Naive B cell (primary cell): ENCODE measurements at regions not wholly inside any gene's neighbourhood (a gene's known extent, or its start where the extent isn't known, plus 50 kb on each side); places are given as distances from the start of the nearest gene placed in this dataset.

Experiments
- ATAC-seq, 2 donors: fragments of 150-1000 bp; cut with Tn5 transposase; 2 replicates each; pipeline ENCODE4 v1.10.0; 2021; ENCODE audit warnings: low read depth in 2 of 2, mild to moderate bottlenecking in 2 of 2, moderate library complexity in 2 of 2
- DNase-seq: peaks from one replicate; pipeline ENCODE4 v3.0.0; 2022
- H3K27ac Mint-ChIP-seq, 6 donors: one replicate each; pipeline ENCODE4 v1.8.0; 2020 to 2022; ENCODE audit warnings: mild to moderate bottlenecking in 6 of 6, mixed read lengths in 6 of 6, moderate library complexity in 5 of 6, inconsistent platforms in 2 of 6
- H3K27me3 Mint-ChIP-seq, 3 donors: one replicate each; pipeline ENCODE4 v1.8.0; 2021 to 2022; ENCODE audit warnings: mixed read lengths in 3 of 3, mild to moderate bottlenecking in 1 of 3
- H3K36me3 Mint-ChIP-seq, 2 donors: one replicate each; pipeline ENCODE4 v1.8.0; 2020 to 2022; ENCODE audit warnings: mixed read lengths in 2 of 2, inconsistent platforms in 1 of 2, mild to moderate bottlenecking in 1 of 2
- H3K4me1 Mint-ChIP-seq, 3 donors: one replicate each; pipeline ENCODE4 v1.8.0; 2020 to 2022; ENCODE audit warnings: mixed read lengths in 3 of 3, inconsistent platforms in 1 of 3, mild to moderate bottlenecking in 1 of 3, moderate library complexity in 1 of 3
- H3K4me3 Mint-ChIP-seq, 8 donors: one replicate each; pipeline ENCODE4 v1.8.0; 2020 to 2022; ENCODE audit warnings: mild to moderate bottlenecking in 8 of 8, mixed read lengths in 8 of 8, moderate library complexity in 8 of 8, inconsistent platforms in 2 of 8
- H3K9me3 Mint-ChIP-seq, 7 donors: one replicate each; pipeline ENCODE4 v1.8.0; 2020 to 2022; ENCODE audit warnings: mixed read lengths in 7 of 7, mild to moderate bottlenecking in 5 of 7, inconsistent platforms in 2 of 7, moderate library complexity in 1 of 7

GRCh38 chr6:148109732-148110131, 232.9 kb upstream of the SASH1 start:
- no peak for DNase-seq
- Mint-ChIP-seq H3K27me3 (peaks cover 4 to 14% (median 8%) of the 10 kb centered on the region in 3 donors), H3K36me3 (no peaks in the 10 kb centered on the region), H3K9me3 (peaks cover 0 to 8% (median 3%) of the 10 kb centered on the region in 7 donors), H3K27ac (no peak overlapping the region), H3K4me1 (no peaks in the 10 kb centered on the region), H3K4me3 (no peak overlapping the region)
- no peak for ATAC-seq

DNA sequence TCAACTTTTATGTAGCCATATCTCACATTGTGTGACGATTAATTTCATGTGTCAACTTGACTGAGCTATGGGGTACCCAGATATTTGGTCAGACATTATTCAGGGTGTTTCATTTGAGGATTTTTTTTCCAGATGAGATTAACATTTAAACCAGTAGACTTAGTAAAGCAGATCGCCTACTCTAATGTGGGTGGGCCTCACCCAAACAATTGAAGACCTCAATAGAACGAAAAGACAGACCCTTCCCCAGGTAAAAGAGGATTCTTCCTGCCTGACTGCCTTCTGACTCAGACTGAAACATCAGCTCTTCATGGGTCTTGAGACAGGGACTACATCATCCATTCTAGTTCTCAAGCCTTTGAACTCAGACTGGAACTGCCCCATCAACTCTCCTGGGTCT, 231.7 kb upstream of the SASH1 start:
- Mint-ChIP-seq H3K4me3 (no peak overlapping the region), H3K36me3 (no peaks in the 10 kb centered on the region), H3K4me1 (no peaks in the 10 kb centered on the region), H3K9me3 (peaks cover 0 to 8% (median 3%) of the 10 kb centered on the region in 7 donors), H3K27me3 (peaks cover 4 to 14% (median 8%) of the 10 kb centered on the region in 3 donors), H3K27ac (no peak overlapping the region)
- DNase-seq (no peak), ATAC-seq (no peak)

DNA sequence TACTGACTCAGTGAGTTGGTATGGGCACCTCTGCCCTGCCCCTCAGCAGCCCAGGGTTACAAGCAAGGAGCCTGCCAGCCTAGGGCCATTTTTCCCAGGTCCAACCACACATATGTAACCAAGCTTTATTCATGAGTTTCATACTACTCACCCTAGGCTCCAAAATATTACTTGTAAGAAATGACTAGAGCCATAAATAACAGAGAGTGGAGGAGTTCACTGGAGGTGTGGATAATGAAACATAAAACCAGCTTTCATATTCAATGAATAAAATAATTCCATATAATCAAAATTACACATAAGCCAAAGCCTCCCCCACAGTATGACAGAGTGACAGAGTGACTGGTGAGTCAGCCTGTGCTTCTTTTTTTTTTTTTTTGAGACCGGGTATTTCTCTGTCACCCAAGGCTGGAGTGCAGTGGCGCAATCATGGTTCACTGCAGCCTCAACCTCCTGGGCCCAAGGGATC, 229.8 kb upstream of the SASH1 start:
- H3K4me1 Mint-ChIP-seq: no peaks in the 10 kb centered on the region
- peaks cover under 1 to 9% (median 8%) of the 10 kb centered on the region in 3 donors for H3K27me3 Mint-ChIP-seq
- H3K9me3 Mint-ChIP-seq: peaks cover 0 to 8% (median 5%) of the 10 kb centered on the region in 7 donors
- ATAC-seq: no peak
- H3K4me3 Mint-ChIP-seq: no peak overlapping the region
- H3K27ac Mint-ChIP-seq: no peak overlapping the region
- H3K36me3 Mint-ChIP-seq: no peaks in the 10 kb centered on the region
- DNase-seq: no peak

DNA sequence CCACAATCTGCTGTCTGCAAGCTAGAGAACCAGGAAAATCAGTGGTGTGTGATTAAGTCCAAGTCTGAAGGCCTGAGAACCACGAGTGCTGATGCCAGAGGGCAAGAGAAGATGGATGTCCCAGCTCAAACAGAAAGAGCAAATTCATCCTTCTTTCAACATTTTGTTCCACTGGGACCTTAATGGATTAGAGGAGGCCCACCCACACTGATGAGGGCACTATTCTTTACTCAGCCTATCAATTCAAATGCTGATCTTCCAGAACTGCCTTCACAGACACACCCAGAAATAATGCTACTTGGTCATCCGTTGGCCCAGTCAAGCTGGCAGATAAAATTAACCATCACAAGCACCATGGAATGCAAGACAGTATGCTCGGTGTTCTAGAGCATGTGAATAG, 226.6 kb upstream of the SASH1 start:
- Mint-ChIP-seq H3K9me3 (peaks cover 0 to 4% (median 0%) of the 10 kb centered on the region in 7 donors), H3K4me1 (no peaks in the 10 kb centered on the region), H3K36me3 (no peaks in the 10 kb centered on the region), H3K27me3 (peaks cover 0 to 4% (median 0%) of the 10 kb centered on the region in 3 donors), H3K4me3 (no peak overlapping the region), H3K27ac (no peak overlapping the region)
- ATAC-seq (no peak), DNase-seq (no peak)

DNA sequence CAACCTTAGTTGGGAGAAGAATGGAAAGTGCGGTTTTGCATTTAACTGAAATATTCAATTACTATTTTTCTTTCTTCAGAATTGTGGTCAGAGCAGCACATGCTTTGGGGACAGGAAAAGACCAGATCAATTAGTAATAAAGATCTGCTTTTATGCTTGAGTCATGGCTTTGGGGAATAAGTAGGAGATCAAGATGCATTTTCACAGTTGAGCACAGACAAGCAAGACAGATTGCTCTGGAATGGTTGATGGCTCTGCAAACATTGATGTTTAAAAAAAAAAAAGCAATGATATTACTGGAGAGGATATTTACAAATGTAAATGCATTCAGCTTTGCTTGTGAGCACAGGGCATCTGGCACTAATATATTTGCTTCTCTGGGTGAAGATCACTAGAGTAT, 224.4 kb upstream of the SASH1 start:
- ATAC-seq (no peak), DNase-seq (no peak)
- no peak overlapping the region for H3K27ac Mint-ChIP-seq
- peaks cover 0 to 4% (median 0%) of the 10 kb centered on the region in 3 donors for H3K27me3 Mint-ChIP-seq
- peaks cover 0 to 2% (median 0%) of the 10 kb centered on the region in 7 donors for H3K9me3 Mint-ChIP-seq
- no peaks in the 10 kb centered on the region for H3K36me3 Mint-ChIP-seq
- no peak overlapping the region for H3K4me3 Mint-ChIP-seq
- no peaks in the 10 kb centered on the region for H3K4me1 Mint-ChIP-seq

DNA sequence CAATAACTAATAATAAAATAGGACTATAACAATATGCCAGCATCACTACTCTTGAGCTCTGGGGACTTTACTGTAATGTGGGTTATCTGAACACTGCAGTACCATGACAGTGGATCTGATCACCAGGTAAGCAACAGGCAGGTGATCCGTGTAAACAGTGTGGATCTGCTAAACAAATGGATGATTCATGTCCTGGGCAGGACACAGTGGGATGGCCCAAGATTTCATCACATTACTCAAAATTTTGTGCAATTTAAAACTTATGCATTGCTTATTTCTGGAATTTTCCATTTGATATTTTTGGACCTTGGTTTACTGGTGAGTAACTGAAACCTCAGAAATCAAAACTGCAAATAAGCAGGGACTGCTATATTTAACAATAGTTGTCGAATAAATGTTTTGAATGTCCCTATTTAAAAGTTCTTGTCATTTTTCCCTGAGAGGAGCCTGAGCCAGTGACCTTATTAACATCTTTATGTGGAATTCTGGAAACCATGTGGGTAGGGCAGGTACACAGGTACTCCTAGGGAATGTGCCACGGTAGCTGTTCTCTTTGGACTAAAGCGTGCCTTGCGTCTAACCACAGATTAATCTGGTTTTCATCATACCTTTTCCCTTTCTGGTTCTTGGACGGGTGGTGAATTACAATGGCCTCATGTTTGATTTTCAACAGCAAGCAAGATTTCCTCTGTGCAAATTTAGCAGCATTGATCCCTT, 214.5 kb upstream of the SASH1 start:
- DNase-seq: no peak
- H3K4me3 Mint-ChIP-seq: no peak overlapping the region

DNA sequence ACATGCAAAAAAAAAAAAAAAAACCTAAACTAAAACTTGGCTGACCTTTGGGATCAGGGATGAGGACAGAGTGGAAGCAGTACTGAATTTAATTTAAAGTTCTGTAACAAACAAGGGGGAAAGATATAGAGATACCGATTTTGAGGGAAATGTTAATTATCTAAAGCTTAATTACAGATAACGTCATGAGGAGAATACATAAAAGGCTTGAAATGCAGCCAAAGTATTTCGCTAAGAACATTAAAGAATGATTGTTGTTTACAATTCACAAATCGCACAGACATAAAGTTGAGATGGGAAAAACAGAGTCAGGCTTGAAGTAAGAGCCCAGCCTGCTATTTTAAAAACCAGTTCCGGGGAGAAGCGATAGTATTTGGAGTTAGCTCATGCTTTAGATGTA, 208.0 kb upstream of the SASH1 start:
- no peak overlapping the region for H3K27ac Mint-ChIP-seq
- DNase-seq: no peak
- no peak for ATAC-seq
- no peaks in the 10 kb centered on the region for H3K36me3 Mint-ChIP-seq
- H3K27me3 Mint-ChIP-seq: peaks cover 9 to 18% (median 9%) of the 10 kb centered on the region in 3 donors
- peaks cover 0 to 18% (median 0%) of the 10 kb centered on the region in 7 donors for H3K9me3 Mint-ChIP-seq
- no peak overlapping the region for H3K4me3 Mint-ChIP-seq
- no peaks in the 10 kb centered on the region for H3K4me1 Mint-ChIP-seq

More for the DNA sequence above, 214.5 kb upstream of the SASH1 start:
- no peak overlapping the region for H3K27ac Mint-ChIP-seq
- H3K4me1 Mint-ChIP-seq: no peaks in the 10 kb centered on the region
- H3K27me3 Mint-ChIP-seq: peaks cover 6 to 12% (median 9%) of the 10 kb centered on the region in 3 donors
- peaks cover 0 to 5% (median 0%) of the 10 kb centered on the region in 7 donors for H3K9me3 Mint-ChIP-seq
- no peak for ATAC-seq
- no peaks in the 10 kb centered on the region for H3K36me3 Mint-ChIP-seq

GRCh38 chr6:148136586-148136985, 206.1 kb upstream of the SASH1 start:
- no peaks in the 10 kb centered on the region for H3K36me3 Mint-ChIP-seq
- H3K9me3 Mint-ChIP-seq: peaks cover 0 to 18% (median 0%) of the 10 kb centered on the region in 7 donors
- no peak overlapping the region for H3K4me3 Mint-ChIP-seq
- no peak for ATAC-seq
- no peaks in the 10 kb centered on the region for H3K4me1 Mint-ChIP-seq
- no peak overlapping the region for H3K27ac Mint-ChIP-seq
- peaks cover 0 to 12% (median 9%) of the 10 kb centered on the region in 3 donors for H3K27me3 Mint-ChIP-seq
- no peak for DNase-seq

DNA sequence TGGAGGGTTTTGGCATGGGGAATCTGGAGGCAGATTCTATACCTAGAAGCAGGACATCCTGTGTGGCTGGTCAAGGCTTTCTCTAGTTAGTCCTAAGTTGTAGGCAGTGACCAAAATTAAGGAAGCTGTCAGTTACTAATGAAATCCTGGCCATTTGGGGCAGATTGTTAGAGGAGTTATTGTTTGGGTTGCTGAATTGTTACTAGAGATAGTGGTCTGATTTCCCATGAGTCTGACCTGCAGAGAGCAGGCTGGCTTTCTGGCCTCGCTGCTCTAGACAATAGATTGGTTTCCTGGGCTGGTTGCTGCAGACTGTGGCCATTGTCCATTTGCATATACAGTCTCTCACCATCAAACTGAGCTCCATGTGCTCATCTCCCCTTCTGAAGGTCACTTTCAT, 205.0 kb upstream of the SASH1 start:
- Mint-ChIP-seq H3K36me3 (no peaks in the 10 kb centered on the region), H3K4me1 (no peaks in the 10 kb centered on the region), H3K27ac (no peak overlapping the region), H3K4me3 (no peak overlapping the region), H3K27me3 (peaks cover 4 to 12% (median 6%) of the 10 kb centered on the region in 3 donors), H3K9me3 (peaks cover 0 to 13% (median 0%) of the 10 kb centered on the region in 7 donors)
- DNase-seq (no peak), ATAC-seq (no peak)

DNA sequence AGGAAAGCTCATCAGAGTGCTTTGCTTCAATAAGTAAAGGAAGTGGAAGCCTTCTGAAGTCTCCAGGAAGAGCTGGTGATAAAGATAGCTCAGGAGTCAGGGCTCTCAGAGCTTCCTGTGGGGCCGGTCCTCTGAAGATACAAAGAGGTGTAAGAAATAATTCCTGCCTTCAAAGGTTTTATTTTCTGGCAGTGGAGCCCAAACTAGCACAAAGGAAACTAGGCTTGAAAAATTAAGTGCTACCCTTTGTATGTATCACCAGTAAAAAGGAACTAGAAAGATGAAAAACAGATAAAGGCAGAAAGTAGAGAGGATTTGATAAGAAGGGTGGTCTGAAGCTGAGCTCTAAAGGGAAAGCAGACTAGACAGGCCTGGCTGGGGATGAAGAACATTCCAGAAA, 204.1 kb upstream of the SASH1 start:
- DNase-seq (no peak), ATAC-seq (no peak)
- Mint-ChIP-seq H3K27me3 (peaks cover 4 to 22% (median 10%) of the 10 kb centered on the region in 3 donors), H3K4me1 (no peaks in the 10 kb centered on the region), H3K36me3 (no peaks in the 10 kb centered on the region), H3K27ac (peak overlapping the region in 1 of 6 donors; percentile 46), H3K9me3 (peaks cover 0 to 12% (median 2%) of the 10 kb centered on the region in 7 donors), H3K4me3 (no peak overlapping the region)

GRCh38 chr6:148140772-148141557, 201.7 kb upstream of the SASH1 start:
- Mint-ChIP-seq H3K9me3 (peaks cover 0 to 12% (median 2%) of the 10 kb centered on the region in 7 donors), H3K27me3 (peaks cover 4 to 15% (median 10%) of the 10 kb centered on the region in 3 donors), H3K36me3 (no peaks in the 10 kb centered on the region), H3K4me3 (no peak overlapping the region), H3K27ac (no peak overlapping the region), H3K4me1 (no peaks in the 10 kb centered on the region)
- DNase-seq (no peak), ATAC-seq (no peak)

DNA sequence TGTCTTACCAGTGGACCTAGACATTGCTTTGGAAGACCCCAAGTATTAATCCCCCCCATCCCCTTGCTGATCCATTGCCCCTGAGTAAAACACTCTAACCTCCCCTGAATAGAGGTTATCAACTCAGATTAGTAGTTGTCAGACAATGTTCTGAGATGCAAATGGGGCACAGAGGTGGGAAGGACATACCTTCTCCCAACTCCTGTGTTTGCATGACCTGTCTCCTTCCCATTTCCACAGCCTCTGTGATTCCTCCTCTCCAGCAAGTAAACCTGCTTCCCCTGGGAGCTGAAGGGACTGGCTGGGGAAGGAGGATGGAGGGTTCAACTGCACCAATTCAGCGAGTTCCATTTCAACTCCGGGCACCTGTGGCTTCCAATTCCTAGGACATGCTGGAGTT, 199.8 kb upstream of the SASH1 start:
- H3K27ac Mint-ChIP-seq: peak overlapping the region in 2 of 6 donors; percentile 31 to 35
- H3K9me3 Mint-ChIP-seq: peaks cover 0 to 3% (median 2%) of the 10 kb centered on the region in 7 donors
- H3K27me3 Mint-ChIP-seq: peaks cover 10 to 15% (median 12%) of the 10 kb centered on the region in 3 donors
- H3K36me3 Mint-ChIP-seq: no peaks in the 10 kb centered on the region
- DNase-seq: no peak
- H3K4me1 Mint-ChIP-seq: no peaks in the 10 kb centered on the region
- no peak for ATAC-seq
- H3K4me3 Mint-ChIP-seq: no peak overlapping the region

GRCh38 chr6:148143771-148144170, 198.9 kb upstream of the SASH1 start:
- peaks cover 12 to 15% (median 14%) of the 10 kb centered on the region in 3 donors for H3K27me3 Mint-ChIP-seq
- no peaks in the 10 kb centered on the region for H3K36me3 Mint-ChIP-seq
- no peak overlapping the region for H3K4me3 Mint-ChIP-seq
- DNase-seq (no peak), ATAC-seq (no peak)
- H3K27ac Mint-ChIP-seq: no peak overlapping the region
- H3K9me3 Mint-ChIP-seq: peaks cover 0 to 2% (median 0%) of the 10 kb centered on the region in 7 donors
- no peaks in the 10 kb centered on the region for H3K4me1 Mint-ChIP-seq
